ENCODE measurements at regions not wholly inside any gene's neighbourhood (a gene's known extent, or its start where the extent isn't known, plus 50 kb on each side); places are given as distances from the start of the nearest gene placed in this dataset.
A peak's percentile ranks its signal among the peaks of the same experiment; 100 is the strongest.

GRCh38 chr4:156169861-156170260 lies 216.2 kb upstream of the CTSO start:
- ATAC-seq (no peak), DNase-seq (no peak)
- H3K36me3 ChIP-seq (replicated peaks in 1 of 2; ENCODE audit: insufficient read depth in 1 of 2, low read depth in 2 of 2): no peaks in the 10 kb centered on the region
- H3K4me3 ChIP-seq: no peak overlapping the region
- TF ChIP-seq, protein P1, sequence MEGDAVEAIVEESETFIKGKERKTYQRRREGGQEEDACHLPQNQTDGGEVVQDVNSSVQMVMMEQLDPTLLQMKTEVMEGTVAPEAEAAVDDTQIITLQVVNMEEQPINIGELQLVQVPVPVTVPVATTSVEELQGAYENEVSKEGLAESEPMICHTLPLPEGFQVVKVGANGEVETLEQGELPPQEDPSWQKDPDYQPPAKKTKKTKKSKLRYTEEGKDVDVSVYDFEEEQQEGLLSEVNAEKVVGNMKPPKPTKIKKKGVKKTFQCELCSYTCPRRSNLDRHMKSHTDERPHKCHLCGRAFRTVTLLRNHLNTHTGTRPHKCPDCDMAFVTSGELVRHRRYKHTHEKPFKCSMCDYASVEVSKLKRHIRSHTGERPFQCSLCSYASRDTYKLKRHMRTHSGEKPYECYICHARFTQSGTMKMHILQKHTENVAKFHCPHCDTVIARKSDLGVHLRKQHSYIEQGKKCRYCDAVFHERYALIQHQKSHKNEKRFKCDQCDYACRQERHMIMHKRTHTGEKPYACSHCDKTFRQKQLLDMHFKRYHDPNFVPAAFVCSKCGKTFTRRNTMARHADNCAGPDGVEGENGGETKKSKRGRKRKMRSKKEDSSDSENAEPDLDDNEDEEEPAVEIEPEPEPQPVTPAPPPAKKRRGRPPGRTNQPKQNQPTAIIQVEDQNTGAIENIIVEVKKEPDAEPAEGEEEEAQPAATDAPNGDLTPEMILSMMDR (IDR thresholded peaks at IDR 0.05): no peak
- TF ChIP-seq POLR2A (IDR thresholded peaks at IDR 0.05): no peak
- intact Hi-C loops (cut with DNase I): no loop called here
- no peaks in the 10 kb centered on the region for H3K27me3 ChIP-seq
- 59 to 61% methylated on average over 2 of the region's 2 CpGs for WGBS, 2 donors
- no peaks in the 10 kb centered on the region for H3K9me3 ChIP-seq
- no peak overlapping the region for H3K27ac ChIP-seq
- no peaks in the 10 kb centered on the region for H3K4me1 ChIP-seq

GRCh38 chr4:156169011-156169410 lies 215.3 kb upstream of the CTSO start:
- WGBS, 2 donors: 29 to 48% methylated on average over 3 of the region's 3 CpGs
- intact Hi-C loops (cut with DNase I): no loop called here
- no peaks in the 10 kb centered on the region for H3K27me3 ChIP-seq
- TF ChIP-seq, protein P1 (IDR thresholded peaks at IDR 0.05): peak in 1 of 7 experiments; percentile 6
- TF ChIP-seq POLR2A (IDR thresholded peaks at IDR 0.05): no peak
- H3K27ac ChIP-seq: no peak overlapping the region
- DNase-seq (peak in 1 of 4 donors; percentile 13), ATAC-seq (peak; percentile 35)
- no peak overlapping the region for H3K4me3 ChIP-seq
- no peaks in the 10 kb centered on the region for H3K4me1 ChIP-seq
- H3K36me3 ChIP-seq (replicated peaks in 1 of 2; ENCODE audit: insufficient read depth in 1 of 2, low read depth in 2 of 2): no peaks in the 10 kb centered on the region
- H3K9me3 ChIP-seq: no peaks in the 10 kb centered on the region

GRCh38 chr4:156168288-156168687 lies 214.6 kb upstream of the CTSO start:
- ATAC-seq (no peak), DNase-seq (no peak)
- Histone ChIP-seq H3K4me3 (no peak overlapping the region), H3K27ac (no peak overlapping the region), H3K27me3 (no peaks in the 10 kb centered on the region), H3K4me1 (no peaks in the 10 kb centered on the region), H3K36me3 (replicated peaks in 1 of 2; ENCODE audit: insufficient read depth in 1 of 2, low read depth in 2 of 2) (no peaks in the 10 kb centered on the region), H3K9me3 (no peaks in the 10 kb centered on the region)
- intact Hi-C loops (cut with DNase I): no loop called here
- TF ChIP-seq POLR2A (IDR thresholded peaks at IDR 0.05): no peak
- WGBS, 2 donors: 4 to 42% methylated on average over 1 of the region's 1 CpG

DNA sequence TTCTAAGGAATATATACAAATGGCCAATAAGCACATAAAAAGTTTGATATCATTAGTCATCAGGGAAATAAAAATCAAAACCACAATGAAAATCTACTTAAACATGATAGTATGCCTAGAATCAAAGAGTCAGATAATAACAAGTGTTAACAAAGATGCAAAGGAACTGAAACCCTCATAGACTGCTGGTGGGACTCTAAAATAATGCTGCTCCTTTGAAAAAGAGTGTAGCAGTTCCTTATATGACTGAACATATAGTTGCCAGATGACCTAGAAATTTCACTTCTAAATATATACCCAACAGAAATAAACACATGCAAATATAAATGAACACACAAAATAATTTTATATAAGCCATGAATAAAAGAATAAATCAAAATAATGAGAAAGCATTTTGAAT lies 205.1 kb upstream of the CTSO start:
- TF ChIP-seq, protein P1 (IDR thresholded peaks at IDR 0.05): no peak
- no peak for TF ChIP-seq POLR2A (IDR thresholded peaks at IDR 0.05)
- no peaks in the 10 kb centered on the region for H3K4me1 ChIP-seq
- H3K4me3 ChIP-seq: no peak overlapping the region
- intact Hi-C loops (cut with DNase I): no loop called here
- ATAC-seq: no peak
- no peak for DNase-seq
- H3K27me3 ChIP-seq: no peaks in the 10 kb centered on the region
- H3K27ac ChIP-seq: no peak overlapping the region
- no peaks in the 10 kb centered on the region for H3K36me3 ChIP-seq (replicated peaks in 1 of 2; ENCODE audit: insufficient read depth in 1 of 2, low read depth in 2 of 2)
- H3K9me3 ChIP-seq: no peaks in the 10 kb centered on the region

DNA sequence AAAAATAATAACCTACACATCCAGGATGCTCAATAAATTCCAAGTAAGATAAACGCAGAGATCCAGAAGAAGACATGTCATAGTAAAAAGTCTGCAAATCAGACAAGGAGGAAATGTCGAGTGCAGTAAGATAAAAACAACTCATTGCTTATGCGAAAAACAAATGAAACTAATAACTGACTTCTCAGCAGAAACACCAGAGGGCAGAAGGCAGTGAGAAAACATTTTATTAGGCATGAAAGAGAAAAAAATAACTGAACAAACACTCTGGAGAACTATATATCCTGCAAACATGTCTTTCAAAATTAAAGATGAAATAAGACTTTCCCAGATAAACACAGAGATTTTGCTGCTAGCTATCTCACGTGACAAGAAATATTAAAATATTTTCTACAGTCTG lies 201.3 kb upstream of the CTSO start:
- Histone ChIP-seq H3K27me3 (no peaks in the 10 kb centered on the region), H3K4me1 (no peaks in the 10 kb centered on the region), H3K36me3 (replicated peaks in 1 of 2; ENCODE audit: insufficient read depth in 1 of 2, low read depth in 2 of 2) (no peaks in the 10 kb centered on the region), H3K4me3 (no peak overlapping the region), H3K27ac (no peak overlapping the region), H3K9me3 (no peaks in the 10 kb centered on the region)
- intact Hi-C loops (cut with DNase I): no loop called here
- no peak for TF ChIP-seq POLR2A (IDR thresholded peaks at IDR 0.05)
- TF ChIP-seq, protein P1 (IDR thresholded peaks at IDR 0.05): no peak
- WGBS, 2 donors: 67 to 70% methylated on average over 4 of the region's 4 CpGs
- DNase-seq (no peak), ATAC-seq (no peak)

Data from body of pancreas (tissue), 4 donors.